ENCODE measurements at regions not wholly inside any gene's neighbourhood (a gene's known extent, or its start where the extent isn't known, plus 50 kb on each side); places are given as distances from the start of the nearest gene placed in this dataset.

DNA sequence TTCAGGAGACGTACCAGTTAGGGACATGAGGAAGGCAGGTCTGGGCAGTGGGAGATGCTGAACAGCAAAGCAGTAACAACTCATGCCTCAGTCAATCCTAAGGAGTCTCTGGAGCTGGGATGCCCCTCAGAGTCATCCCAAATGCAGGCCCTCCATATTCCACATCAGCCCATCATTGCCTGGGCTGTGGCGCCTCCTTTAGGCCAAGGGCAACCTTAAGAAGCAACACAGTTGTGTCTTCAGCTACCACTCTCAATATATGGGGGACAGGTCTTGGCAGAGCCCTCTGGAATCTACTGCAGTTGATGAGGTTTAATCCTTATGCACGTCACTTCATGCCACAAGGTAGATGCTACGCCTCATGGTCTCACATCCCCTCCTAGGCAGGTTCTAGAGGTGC, 682.0 kb upstream of the RAB6C start:
- DNase-seq (ENCODE audit: low spot score): no peak

GRCh38 chr2:129299338-129299737, 680.1 kb upstream of the RAB6C start:
- DNase-seq (ENCODE audit: low spot score): no peak

DNA sequence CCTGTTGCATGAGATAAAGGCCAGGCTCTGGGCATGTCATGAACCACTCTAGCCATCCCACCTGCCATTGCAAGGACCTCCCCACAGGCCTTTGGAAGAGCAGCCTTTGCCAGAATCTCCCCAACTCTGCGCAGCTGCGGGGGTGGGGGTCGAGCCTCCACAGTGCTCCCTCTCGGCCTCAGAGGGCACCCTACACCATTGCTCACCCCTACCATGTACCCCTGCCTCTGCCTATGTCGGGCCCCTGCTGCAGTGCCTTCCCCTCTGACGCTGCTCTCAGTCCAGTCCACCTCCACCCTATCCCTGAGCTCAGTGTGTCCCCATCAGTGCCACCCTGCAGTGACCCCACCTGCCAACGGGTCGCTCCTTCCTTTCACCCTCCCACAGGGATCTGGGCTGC, 679.7 kb upstream of the RAB6C start:
- DNase-seq (ENCODE audit: low spot score): no peak

- DNase-seq (ENCODE audit: low spot score): no peak
Measured at GRCh38 chr2:129300456-129300855, 679.0 kb upstream of the RAB6C start.

DNA sequence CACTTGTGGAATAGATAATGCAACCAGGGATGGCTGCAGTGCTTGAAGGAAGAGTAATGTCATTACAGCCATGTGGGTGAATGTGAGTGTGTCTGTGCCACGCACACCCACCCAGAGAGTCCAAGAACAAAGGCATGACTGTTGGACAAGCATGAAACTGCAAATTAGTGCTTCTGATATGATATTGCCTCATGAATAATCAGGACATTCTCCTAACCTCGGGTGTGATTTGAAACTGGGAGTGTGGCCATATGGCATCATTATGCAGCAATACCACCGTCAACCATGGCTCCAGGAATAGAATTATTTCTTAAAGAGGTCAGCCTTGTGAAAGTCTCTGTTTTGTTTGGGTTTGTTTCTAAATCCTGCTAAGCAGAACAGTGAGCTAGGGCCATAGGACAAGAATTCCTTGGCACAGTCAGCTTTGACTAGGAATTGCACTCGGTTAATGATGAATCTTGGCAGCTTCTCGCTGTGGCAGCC, 678.0 kb upstream of the RAB6C start:
- DNase-seq (ENCODE audit: low spot score): no peak

DNA sequence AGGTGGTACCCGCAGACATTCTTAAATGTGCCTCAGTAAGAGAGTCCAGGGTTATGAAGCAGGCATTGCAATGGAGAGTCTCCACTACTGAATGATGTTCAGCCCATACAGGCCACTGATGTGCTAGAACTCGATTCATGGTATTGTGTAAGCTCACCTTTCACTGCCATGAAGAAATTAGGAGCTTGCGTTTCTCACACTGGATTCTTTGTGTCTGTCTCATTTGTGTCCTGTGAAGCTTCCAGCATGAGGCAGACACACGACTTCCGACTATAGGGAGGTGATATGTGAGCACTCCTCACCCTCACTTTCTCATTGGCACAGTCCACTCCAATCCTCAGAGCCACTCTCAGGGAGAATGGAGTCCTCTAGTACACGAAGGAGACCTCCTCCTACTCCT, 677.4 kb upstream of the RAB6C start:
- DNase-seq (ENCODE audit: low spot score): no peak

DNA sequence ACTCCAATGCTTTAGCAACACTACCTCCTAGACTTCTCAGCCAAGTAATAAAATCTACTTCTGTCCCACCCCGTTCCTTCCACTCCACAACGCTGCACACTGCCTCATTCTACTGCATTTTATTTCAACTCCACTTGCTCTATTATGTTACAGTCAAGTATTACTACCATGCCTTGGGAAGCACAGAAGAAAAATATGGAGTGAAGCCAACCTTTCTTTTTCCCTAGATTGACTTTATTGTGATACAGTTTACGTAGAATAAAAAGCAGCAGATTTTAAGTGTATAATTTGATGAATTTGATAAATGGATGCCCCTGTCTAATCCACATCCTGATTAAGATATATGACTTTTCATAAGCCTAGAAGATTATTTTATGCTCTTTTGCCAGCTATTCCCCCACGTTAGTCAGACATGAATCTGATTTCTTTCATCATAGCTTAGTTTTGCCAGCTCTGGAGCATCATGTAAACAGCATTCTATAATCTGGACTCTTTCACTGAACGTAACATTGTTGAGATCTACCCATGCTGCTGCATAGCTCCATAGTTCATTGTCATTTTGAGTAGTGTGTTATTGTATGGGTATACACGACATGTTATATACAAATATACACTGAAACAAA, 676.8 kb upstream of the RAB6C start:
- DNase-seq (ENCODE audit: low spot score): no peak

- DNase-seq (ENCODE audit: low spot score): no peak
Measured at GRCh38 chr2:129314120-129314519, 665.3 kb upstream of the RAB6C start.

- DNase-seq (ENCODE audit: low spot score): no peak
Measured at GRCh38 chr2:129318581-129319421, 660.7 kb upstream of the RAB6C start.

GRCh38 chr2:129319422-129319717, 660.1 kb upstream of the RAB6C start:
- no peak for DNase-seq (ENCODE audit: low spot score)

DNA sequence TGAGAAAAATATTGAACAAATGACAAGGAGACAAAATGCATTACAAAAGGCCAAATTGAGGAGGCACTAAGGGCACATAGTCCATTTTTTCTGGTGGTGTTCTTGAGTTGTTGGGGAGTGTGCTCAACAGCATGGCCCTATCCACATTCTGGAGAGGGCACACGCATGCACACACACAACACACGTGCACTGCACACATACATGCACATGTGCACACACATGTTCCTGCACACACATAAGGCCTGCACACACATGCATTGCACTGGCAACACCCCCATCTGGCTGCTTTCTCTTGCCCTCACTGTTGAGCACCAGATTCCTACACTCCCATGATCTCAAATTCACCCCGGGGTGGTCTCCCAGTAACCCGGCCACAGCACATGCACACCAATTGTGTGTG, 659.2 kb upstream of the RAB6C start:
- no peak for DNase-seq (ENCODE audit: low spot score)

DNA sequence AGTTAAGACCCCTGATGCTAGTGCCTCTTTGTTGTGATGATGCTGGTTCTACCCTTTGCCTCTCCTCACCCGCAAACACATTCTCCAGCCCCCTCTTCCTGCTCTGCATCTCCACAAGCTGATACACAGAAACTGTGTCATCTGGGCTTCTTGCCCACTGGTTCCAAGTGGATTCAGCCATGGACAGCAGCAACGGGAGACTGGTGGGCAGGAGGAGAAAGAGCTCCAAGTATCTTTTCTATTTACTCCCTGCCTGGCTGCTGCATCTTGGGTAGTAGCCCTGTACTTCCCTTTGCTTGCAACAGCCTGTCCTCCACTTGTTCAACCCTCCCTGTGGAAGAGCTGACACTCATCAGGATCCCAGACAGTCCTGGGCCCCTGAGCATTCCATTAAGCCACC, 655.1 kb upstream of the RAB6C start:
- DNase-seq (ENCODE audit: low spot score): no peak

DNA sequence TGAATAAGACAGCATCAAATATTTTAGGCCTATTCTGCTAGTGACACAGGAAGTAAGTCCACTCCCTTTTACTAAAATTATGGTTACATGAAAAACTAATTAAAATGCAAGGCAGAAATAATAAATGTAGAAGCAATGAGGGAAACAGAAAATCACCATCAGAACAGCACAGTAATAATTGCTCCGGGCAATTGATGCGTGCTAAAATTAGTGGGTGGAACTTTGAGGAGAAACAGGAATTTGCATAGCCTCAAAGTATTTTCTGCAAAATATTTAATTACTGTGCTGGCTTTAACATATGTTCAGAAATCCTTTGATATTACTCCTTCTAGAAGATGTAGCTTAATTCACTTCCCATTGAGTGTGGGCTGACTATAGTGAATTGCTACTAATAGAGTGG, 654.3 kb upstream of the RAB6C start:
- no peak for DNase-seq (ENCODE audit: low spot score)

DNA sequence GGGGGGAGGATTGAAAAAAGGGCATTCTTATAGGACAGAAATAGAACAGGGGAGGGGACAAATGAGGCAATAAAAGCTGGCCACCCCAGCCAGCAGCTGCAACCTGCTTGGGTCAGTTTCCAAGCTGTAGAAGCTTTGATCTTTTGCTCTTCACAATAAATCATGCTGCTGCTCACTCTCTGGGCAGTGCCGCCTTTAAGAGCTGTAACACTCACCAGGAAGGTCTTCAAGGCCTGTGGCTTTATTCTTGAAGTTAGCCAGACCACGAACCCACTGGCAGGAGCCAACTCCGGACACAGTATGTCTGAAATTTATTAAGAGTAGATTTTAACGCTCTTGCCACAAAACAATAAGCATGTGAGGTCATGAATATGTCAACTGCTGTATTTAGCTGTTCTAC, 649.9 kb upstream of the RAB6C start:
- no peak for DNase-seq (ENCODE audit: low spot score)

GRCh38 chr2:129330504-129330903, 649.0 kb upstream of the RAB6C start:
- DNase-seq (ENCODE audit: low spot score): no peak

- no peak for DNase-seq (ENCODE audit: low spot score)
Measured at GRCh38 chr2:129331638-129332037, 647.8 kb upstream of the RAB6C start.

- DNase-seq (ENCODE audit: low spot score): no peak
Measured at GRCh38 chr2:129334128-129334527, 645.3 kb upstream of the RAB6C start.

DNA sequence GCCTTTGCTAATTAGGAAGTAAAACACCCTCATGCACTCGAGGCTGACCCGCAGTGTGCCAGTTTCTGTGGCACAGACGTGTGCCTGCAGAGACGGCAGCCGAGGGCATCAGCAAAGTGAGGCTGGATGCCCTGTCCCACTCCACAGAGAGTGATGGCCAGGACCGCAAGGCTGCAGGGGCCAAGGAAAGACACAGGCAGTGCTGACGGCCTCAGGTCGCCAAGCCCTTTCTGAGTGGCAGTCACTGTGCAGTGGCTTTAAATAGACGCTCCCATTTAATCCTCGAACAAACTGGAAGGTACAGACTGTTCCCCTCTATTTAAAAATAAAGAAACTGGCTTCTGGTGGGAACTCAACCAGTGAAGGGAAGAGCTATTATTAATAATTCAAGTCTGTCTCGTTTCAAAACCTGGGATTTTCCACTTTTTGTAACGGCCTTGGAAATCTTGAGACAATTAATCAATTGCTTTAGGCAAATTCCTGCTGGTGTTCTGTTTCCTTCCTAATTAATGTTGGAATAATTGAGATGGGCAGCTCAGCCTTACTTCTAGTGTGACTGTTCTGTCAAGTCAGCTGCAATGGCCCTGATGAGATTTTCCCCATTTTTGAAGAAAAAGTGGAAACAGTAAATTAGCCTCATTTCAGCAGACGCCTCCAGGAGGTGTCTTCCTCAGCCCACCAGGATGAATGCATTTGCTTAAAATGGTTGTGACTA, 644.6 kb upstream of the RAB6C start:
- no peak for DNase-seq (ENCODE audit: low spot score)

DNA sequence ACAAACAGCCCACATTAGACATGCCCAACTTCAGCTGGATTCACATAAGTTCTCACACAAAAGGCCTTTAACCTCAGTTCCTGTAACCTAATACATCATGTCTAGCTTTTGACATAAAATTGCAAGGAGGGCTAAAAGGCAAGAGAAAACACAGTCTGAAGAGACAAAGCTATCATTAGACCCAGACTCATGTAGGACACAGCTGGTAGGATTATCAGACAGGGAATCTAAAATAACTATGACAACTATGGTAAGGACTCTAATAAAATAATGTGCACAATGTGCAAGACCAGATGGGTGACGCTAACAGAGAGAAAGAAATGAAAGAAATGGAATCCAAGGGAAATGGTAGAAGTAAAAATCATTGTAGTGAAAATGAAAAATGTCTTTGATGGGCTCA, 643.2 kb upstream of the RAB6C start:
- DNase-seq (ENCODE audit: low spot score): no peak

- DNase-seq (ENCODE audit: low spot score): no peak
Measured at GRCh38 chr2:129337076-129337475, 642.4 kb upstream of the RAB6C start.

GRCh38 chr2:129345540-129345939, 633.9 kb upstream of the RAB6C start:
- DNase-seq (ENCODE audit: low spot score): no peak

GRCh38 chr2:129347486-129348217, 631.8 kb upstream of the RAB6C start:
- DNase-seq (ENCODE audit: low spot score): peak; percentile 47

GRCh38 chr2:129354631-129355030, 624.8 kb upstream of the RAB6C start:
- no peak for DNase-seq (ENCODE audit: low spot score)

Measured in putamen (tissue), 1 donor.